ENCODE measurements at regions not wholly inside any gene's neighbourhood (a gene's known extent, or its start where the extent isn't known, plus 50 kb on each side); places are given as distances from the start of the nearest gene placed in this dataset.

DNA sequence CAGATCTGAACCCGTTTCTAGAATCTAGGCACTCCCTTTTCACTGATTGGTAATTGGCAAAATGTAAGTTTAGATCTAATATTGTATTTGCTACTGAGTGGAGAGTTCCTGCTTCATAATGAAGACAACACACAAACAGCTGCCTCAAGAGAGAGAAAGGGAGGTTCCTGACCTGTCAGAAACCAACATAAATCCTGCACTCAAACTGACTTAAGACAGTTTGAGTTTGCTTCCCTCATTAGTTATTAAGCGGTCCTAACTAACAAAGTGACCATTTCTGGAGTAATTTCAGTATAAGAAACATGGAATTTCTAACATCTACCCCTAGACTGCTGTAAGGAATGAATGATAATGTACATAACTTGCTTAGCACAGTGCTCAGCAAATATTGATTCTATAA is 191.2 kb downstream of the METTL4 start:
- no peak for DNase-seq (ENCODE audit: low read depth)
- H3K4me3 ChIP-seq (ENCODE audit: low read length), result no peak overlapping the region
- TF ChIP-seq, protein P1, sequence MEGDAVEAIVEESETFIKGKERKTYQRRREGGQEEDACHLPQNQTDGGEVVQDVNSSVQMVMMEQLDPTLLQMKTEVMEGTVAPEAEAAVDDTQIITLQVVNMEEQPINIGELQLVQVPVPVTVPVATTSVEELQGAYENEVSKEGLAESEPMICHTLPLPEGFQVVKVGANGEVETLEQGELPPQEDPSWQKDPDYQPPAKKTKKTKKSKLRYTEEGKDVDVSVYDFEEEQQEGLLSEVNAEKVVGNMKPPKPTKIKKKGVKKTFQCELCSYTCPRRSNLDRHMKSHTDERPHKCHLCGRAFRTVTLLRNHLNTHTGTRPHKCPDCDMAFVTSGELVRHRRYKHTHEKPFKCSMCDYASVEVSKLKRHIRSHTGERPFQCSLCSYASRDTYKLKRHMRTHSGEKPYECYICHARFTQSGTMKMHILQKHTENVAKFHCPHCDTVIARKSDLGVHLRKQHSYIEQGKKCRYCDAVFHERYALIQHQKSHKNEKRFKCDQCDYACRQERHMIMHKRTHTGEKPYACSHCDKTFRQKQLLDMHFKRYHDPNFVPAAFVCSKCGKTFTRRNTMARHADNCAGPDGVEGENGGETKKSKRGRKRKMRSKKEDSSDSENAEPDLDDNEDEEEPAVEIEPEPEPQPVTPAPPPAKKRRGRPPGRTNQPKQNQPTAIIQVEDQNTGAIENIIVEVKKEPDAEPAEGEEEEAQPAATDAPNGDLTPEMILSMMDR (conservative IDR thresholded peaks at IDR 0.05; ENCODE audit: low read depth, low read length), result no peak

DNA sequence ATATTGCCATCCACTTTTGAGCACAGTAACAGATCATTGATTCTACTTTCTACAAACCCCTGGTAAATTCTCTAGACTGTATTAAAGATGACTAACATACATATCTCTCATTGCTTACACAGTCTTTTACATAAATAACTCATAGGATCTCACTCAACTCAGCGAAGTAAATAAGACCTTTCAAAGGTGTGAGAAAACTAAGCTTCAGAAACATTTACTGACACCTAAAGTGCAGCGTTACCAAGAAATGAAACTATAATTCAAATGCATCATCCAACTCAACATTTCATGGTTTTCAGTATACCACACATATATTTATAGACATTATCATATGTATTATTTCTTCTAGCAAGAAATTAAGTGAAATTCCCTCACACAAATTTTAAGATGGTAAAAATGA is 189.8 kb downstream of the METTL4 start:
- TF ChIP-seq, protein P1 (conservative IDR thresholded peaks at IDR 0.05; ENCODE audit: low read depth, low read length), result no peak
- no peak overlapping the region for H3K4me3 ChIP-seq (ENCODE audit: low read length)
- DNase-seq (ENCODE audit: low read depth), result no peak

DNA sequence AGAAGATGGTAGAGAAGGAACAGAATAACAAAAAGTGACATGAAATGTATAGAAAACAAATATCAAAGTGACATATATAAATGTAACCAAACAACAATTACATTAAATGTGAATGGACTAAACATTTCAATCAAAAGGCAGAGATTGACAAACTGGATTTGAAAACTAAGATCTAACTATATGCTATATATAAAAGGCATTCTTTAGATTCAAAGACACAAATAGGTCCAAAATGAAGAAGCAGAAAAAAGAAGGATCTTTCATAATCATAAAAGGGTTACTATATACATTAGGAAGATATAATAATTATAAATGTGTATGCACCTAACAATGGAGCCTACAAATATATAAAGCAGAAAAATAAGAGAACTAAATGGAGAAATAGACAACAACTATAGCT is 183.7 kb downstream of the METTL4 start:
- no peak overlapping the region for H3K4me3 ChIP-seq (ENCODE audit: low read length)
- no peak for DNase-seq (ENCODE audit: low read depth)
- TF ChIP-seq, protein P1 (conservative IDR thresholded peaks at IDR 0.05; ENCODE audit: low read depth, low read length), result no peak

DNA sequence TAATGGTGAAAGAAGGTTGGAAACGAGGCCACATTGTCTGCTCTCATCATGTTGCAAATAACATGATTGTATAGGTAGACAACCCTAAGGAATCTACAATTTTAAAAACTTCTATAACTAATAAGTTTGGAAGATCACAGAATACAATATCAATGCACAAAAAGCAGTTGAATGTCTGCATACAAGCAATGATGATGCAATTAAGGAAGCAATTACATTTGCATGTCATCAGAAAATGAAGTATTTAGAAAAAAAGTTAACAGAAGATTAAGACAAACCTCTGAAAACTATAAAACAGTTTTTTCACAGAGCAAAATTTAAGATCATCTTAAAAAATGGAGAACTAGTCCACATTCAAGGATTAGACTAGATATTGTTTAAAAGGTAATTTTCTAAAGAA is 181.1 kb downstream of the METTL4 start:
- H3K4me3 ChIP-seq (ENCODE audit: low read length), result no peak overlapping the region
- TF ChIP-seq, protein P1 (conservative IDR thresholded peaks at IDR 0.05; ENCODE audit: low read depth, low read length), result no peak
- no peak for DNase-seq (ENCODE audit: low read depth)

DNA sequence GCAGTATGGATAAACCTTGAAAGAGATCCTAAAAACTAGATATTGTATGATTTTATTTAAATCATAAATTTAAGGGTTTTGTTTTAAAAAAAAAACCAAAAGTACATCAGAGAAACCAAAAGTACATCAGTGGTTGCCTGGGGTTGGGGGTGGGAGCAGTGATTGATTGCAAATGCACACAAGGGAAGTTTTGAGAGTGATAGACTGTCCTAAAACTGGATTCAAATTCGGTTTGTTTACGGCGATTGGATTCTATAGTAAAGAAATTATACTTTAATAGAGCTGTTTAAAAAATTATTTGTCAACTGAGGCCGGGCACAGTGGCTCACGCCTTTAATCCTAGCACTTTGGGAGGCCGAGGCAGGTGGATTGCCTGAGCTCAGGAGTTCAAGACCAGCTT is 179.8 kb downstream of the METTL4 start:
- no peak overlapping the region for H3K4me3 ChIP-seq (ENCODE audit: low read length)
- DNase-seq (ENCODE audit: low read depth), result no peak
- TF ChIP-seq, protein P1 (conservative IDR thresholded peaks at IDR 0.05; ENCODE audit: low read depth, low read length), result no peak

DNA sequence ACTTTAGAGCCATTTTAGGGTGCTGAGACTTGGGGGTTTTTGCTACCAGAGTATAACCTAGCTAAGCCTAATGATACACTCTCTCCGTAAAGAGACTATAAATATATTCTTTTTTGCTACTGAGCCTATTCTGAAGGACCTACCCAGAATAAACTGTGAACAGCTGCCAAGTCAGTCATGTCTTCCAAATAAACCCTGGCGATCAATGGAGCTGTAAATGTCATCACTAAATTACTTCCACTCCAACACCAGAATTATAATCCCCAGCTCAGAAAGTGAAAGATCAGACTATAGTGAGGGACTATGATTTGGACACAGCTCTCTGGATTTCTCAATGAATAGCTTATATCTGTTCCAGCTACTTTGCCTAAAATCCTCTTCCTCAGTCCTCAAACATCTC is 178.9 kb downstream of the METTL4 start:
- no peak for DNase-seq (ENCODE audit: low read depth)
- TF ChIP-seq, protein P1 (conservative IDR thresholded peaks at IDR 0.05; ENCODE audit: low read depth, low read length), result no peak
- H3K4me3 ChIP-seq (ENCODE audit: low read length), result no peak overlapping the region

DNA sequence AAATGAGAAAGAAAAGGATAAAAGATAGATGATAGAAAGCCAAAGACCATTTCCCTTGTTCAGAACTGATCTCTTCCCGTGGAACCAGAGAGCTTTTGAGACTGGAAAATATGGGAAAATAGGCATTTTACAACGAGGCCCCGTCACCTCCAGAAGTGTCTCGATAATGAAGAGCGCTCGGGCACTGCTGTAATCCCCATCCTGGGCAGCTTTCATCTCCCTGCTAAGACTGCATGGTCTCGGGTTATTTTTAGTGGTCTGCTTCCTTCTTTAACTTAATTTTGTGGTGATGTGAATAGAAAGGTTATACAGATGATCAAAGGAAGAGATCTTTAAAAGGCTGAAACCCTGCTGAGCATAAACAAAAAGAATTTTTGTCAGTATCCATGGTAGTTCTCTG is 176.6 kb downstream of the METTL4 start:
- no peak for DNase-seq (ENCODE audit: low read depth)
- H3K4me3 ChIP-seq (ENCODE audit: low read length), result no peak overlapping the region
- TF ChIP-seq, protein P1 (conservative IDR thresholded peaks at IDR 0.05; ENCODE audit: low read depth, low read length), result no peak

Measured in retinal pigment epithelial cell (primary cell).